GM12878 (cell line): ENCODE measurements at regions not wholly inside any gene's neighbourhood (a gene's known extent, or its start where the extent isn't known, plus 50 kb on each side); places are given as distances from the start of the nearest gene placed in this dataset.

Source experiments
- BHLHE40 ChIP-seq, 2 experiments: fragments of 450-650 bp in 1 of 2; IDR thresholded peaks; 2 replicates each; pipeline ENCODE4 v1.6.1; 2011 to 2017; ENCODE audit warnings: low read depth in 2 of 2, borderline replicate concordance in 1 of 2, improper control_type of control experiment in 1 of 2, low read length in 1 of 2, mild to moderate bottlenecking in 1 of 2
- MTA3 ChIP-seq: IDR thresholded peaks from 2 replicates; pipeline ENCODE4 v1.6.1; 2012; ENCODE audit warnings: low read length, inconsistent platforms, borderline replicate concordance
- YY1 ChIP-seq: IDR thresholded peaks from 2 replicates; pipeline ENCODE4 v1.6.1; 2011; ENCODE audit warnings: low read depth, mild to moderate bottlenecking, low read length
- ZNF274 ChIP-seq: IDR thresholded peaks from one replicate; pipeline ENCODE4 v1.8.0; 2011; ENCODE audit not compliant: insufficient read length, insufficient read depth
- TF ChIP-seq, protein P1 (sequence below), 3 experiments: IDR thresholded peaks in 2 of 3; conservative IDR thresholded peaks in 1 of 3; 2 replicates each; pipeline ENCODE4 v1.5.1; 2011; ENCODE audit warnings: low read depth in 3 of 3, low read length in 3 of 3, mild to moderate bottlenecking in 3 of 3, control low read depth in 2 of 3, moderate library complexity in 2 of 3, inconsistent platforms in 1 of 3, mixed read lengths in 1 of 3; ENCODE audit not compliant: control insufficient read depth in 2 of 3, insufficient read depth in 1 of 3; ENCODE audit errors: extremely low read depth in 1 of 3
- TF ChIP-seq, protein P2 (sequence below): IDR thresholded peaks from 2 replicates; pipeline ENCODE4 v1.6.1; 2011; ENCODE audit warnings: borderline replicate concordance, low read depth, mild to moderate bottlenecking, moderate library complexity, low read length; ENCODE audit not compliant: insufficient read depth, poor library complexity, severe bottlenecking

DNA sequence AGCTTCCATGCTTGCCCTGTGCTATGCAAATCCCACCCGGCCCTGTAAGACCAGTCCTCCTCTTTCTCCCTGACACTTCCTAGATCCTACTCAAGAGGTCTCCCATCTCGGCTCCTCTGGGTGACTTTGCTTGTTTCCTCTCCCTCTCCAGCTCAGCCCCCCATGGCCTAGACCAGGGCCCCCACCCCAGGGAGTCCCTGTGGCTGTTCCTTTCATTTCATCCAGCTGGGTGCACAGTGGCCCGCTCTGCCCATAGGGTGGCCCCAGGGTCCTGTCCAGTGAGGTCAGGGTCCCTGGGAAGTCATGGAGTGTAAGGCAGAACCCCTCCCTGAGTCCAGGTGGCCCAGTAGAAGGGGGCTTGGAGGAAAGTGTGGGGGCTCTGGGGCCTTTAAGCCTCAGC lies 52.3 kb upstream of the NKX1-1 start:
- TF ChIP-seq ZNF274, result no peak
- TF ChIP-seq YY1, result no peak
- TF ChIP-seq MTA3, result no peak
- TF ChIP-seq, protein P1, sequence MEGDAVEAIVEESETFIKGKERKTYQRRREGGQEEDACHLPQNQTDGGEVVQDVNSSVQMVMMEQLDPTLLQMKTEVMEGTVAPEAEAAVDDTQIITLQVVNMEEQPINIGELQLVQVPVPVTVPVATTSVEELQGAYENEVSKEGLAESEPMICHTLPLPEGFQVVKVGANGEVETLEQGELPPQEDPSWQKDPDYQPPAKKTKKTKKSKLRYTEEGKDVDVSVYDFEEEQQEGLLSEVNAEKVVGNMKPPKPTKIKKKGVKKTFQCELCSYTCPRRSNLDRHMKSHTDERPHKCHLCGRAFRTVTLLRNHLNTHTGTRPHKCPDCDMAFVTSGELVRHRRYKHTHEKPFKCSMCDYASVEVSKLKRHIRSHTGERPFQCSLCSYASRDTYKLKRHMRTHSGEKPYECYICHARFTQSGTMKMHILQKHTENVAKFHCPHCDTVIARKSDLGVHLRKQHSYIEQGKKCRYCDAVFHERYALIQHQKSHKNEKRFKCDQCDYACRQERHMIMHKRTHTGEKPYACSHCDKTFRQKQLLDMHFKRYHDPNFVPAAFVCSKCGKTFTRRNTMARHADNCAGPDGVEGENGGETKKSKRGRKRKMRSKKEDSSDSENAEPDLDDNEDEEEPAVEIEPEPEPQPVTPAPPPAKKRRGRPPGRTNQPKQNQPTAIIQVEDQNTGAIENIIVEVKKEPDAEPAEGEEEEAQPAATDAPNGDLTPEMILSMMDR (IDR thresholded peaks at IDR 0.05 in 2 of 3, conservative IDR thresholded peaks at IDR 0.05 in 1 of 3; ENCODE audit: control insufficient read depth in 2 of 3, extremely low read depth in 1 of 3, insufficient read depth in 1 of 3, low read depth in 3 of 3, low read length in 3 of 3), result no peak
- TF ChIP-seq BHLHE40 (IDR thresholded peaks at IDR 0.05; ENCODE audit: borderline replicate concordance in 1 of 2, low read depth in 2 of 2, low read length in 1 of 2), result no peak
- TF ChIP-seq, protein P2, sequence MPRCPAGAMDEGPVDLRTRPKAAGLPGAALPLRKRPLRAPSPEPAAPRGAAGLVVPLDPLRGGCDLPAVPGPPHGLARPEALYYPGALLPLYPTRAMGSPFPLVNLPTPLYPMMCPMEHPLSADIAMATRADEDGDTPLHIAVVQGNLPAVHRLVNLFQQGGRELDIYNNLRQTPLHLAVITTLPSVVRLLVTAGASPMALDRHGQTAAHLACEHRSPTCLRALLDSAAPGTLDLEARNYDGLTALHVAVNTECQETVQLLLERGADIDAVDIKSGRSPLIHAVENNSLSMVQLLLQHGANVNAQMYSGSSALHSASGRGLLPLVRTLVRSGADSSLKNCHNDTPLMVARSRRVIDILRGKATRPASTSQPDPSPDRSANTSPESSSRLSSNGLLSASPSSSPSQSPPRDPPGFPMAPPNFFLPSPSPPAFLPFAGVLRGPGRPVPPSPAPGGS, result no peak
